ENCODE measurements at regions not wholly inside any gene's neighbourhood (a gene's known extent, or its start where the extent isn't known, plus 50 kb on each side); places are given as distances from the start of the nearest gene placed in this dataset.

- no peak for DNase-seq (ENCODE audit: low read depth in 2 of 2)
Observed at GRCh38 chr4:53644607-53645006, 53.3 kb upstream of the LNX1 start.

All from activated CD8-positive, alpha-beta memory T cell treated with anti-CD3 and anti-CD28 coated beads for 4 hours (primary cell).